ENCODE measurements at regions not wholly inside any gene's neighbourhood (a gene's known extent, or its start where the extent isn't known, plus 50 kb on each side); places are given as distances from the start of the nearest gene placed in this dataset.

- DNase-seq (ENCODE audit: low spot score): no peak
These were observed 96.9 kb upstream of the PPP1R9A start for GRCh38 chr7:94810496-94810895.

- no peak for DNase-seq (ENCODE audit: low spot score)
These were observed 93.5 kb upstream of the PPP1R9A start for GRCh38 chr7:94813917-94814316.

GRCh38 chr7:94823947-94824346 is 83.4 kb upstream of the PPP1R9A start:
- peak; percentile 94 for DNase-seq (ENCODE audit: low spot score)

- DNase-seq (ENCODE audit: low spot score): no peak
These were observed 77.4 kb upstream of the PPP1R9A start for GRCh38 chr7:94829987-94830386.

GRCh38 chr7:94832051-94832450 is 75.3 kb upstream of the PPP1R9A start:
- DNase-seq (ENCODE audit: low spot score): no peak

GRCh38 chr7:94834359-94834758 is 73.0 kb upstream of the PPP1R9A start:
- DNase-seq (ENCODE audit: low spot score): no peak

- DNase-seq (ENCODE audit: low spot score): no peak
These were observed 68.7 kb upstream of the PPP1R9A start for GRCh38 chr7:94838717-94839116.

GRCh38 chr7:94843553-94843952 is 63.8 kb upstream of the PPP1R9A start:
- no peak for DNase-seq (ENCODE audit: low spot score)

- no peak for DNase-seq (ENCODE audit: low spot score)
These were observed 58.9 kb upstream of the PPP1R9A start for GRCh38 chr7:94848531-94848930.

- DNase-seq (ENCODE audit: low spot score): no peak
These were observed 58.3 kb upstream of the PPP1R9A start for GRCh38 chr7:94848992-94849576.

GRCh38 chr7:94849636-94850208 is 57.7 kb upstream of the PPP1R9A start:
- no peak for DNase-seq (ENCODE audit: low spot score)

GRCh38 chr7:94855589-94855988 is 51.8 kb upstream of the PPP1R9A start:
- no peak for DNase-seq (ENCODE audit: low spot score)

GRCh38 chr7:94856643-94857042 is 50.8 kb upstream of the PPP1R9A start:
- no peak for DNase-seq (ENCODE audit: low spot score)
